Activated naive CD8-positive, alpha-beta T cell treated with anti-CD3 and anti-CD28 coated beads, Interleukin-2, amount 50 U/mL, for 16 hours (primary cell): ENCODE measurements at regions not wholly inside any gene's neighbourhood (a gene's known extent, or its start where the extent isn't known, plus 50 kb on each side); places are given as distances from the start of the nearest gene placed in this dataset.

Experiments used
- DNase-seq: peaks from one replicate; pipeline ENCODE4 v3.0.0-alpha.2; 2020; ENCODE audit warnings: low read depth, low spot score

DNA sequence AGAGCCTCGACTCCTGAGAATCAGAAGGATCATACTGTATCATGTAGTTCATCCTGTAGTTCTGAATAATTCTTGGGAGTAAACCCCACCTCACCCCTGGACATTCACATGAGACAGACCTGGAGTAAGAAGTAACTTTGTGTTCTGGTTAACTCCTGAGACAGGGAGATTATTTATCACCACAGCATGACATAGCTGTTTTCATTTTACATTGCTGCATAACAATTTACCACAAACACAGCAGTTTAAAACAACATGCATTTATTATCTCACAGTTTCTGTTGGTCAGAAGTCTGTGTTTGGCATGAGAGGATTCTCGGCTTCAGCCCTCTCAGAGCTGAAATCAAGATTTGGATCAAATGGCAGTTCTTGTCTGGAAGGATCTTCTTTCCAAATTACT, 855.8 kb upstream of the FANCL start:
- DNase-seq, result no peak

DNA sequence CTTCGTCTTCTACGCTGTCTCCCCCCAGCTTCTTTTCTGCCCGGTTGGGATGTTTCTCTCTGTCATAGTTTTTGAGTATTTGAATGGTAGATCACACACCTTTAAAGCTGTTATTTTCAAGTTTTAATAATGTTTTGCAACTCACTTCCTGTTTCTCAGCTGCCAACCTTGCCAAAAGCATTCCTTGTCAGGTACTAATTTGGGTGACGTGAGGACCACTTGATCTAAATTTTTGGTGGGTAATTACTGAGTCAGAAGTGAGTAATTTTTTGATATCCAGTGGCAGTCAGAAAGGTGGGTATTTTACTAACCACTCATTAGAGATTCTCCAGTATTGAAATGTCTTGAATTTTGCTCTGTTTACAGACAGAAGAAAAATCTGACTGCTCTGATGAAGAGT, 852.4 kb upstream of the FANCL start:
- no peak for DNase-seq

DNA sequence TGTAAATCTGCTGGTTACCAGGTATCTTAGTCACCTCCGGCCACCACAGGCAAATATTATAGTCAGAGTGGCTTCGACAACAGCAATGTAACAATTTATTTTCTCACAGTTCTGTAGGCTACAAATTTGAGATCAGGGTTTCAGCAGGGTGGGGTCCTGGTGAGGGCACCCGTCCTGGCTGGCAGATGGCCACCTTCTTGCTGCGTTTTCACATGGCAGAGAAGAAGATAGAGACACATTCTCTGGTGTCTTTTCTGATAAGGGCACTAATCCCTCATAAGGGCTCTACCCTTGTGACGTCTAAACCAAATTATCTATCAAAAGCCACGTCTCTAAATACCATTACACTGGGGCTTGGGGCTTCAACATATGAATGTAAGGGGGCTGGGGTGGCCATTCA, 843.2 kb upstream of the FANCL start:
- no peak for DNase-seq

DNA sequence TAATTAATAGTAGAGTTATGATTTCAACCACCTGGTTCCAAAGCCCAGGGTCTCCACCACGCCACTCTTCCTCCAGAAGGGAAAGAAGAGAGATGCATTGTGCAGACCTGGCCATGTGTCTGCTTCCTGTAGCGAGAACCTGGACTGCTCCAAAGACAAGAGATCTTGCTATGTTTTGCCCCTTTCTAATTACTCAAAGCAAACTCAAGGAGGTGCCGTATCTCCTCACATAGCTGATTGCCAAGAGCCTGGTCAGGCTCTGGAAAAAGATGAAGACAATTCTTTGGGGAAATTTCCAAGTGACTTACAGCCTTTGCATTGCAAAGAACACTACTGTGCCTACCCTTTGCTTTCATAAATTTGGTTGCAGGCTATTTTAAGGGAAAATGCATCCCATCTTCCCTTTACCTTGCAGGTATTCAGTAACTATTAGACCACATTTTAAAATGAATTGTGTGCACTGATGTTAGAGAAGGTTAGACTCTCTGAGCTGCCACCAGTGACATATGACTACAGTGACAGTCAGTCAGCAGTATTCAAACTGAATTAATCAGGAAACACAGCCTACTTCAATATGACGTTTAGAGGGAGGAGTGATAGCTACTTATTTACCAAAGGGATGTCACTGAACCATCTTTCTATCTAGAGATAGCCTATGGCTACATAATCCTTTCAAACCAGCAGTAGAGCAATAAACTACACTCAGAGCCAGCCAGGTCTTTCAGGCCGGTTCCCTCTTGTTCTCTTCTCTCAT, 842.1 kb upstream of the FANCL start:
- no peak for DNase-seq

DNA sequence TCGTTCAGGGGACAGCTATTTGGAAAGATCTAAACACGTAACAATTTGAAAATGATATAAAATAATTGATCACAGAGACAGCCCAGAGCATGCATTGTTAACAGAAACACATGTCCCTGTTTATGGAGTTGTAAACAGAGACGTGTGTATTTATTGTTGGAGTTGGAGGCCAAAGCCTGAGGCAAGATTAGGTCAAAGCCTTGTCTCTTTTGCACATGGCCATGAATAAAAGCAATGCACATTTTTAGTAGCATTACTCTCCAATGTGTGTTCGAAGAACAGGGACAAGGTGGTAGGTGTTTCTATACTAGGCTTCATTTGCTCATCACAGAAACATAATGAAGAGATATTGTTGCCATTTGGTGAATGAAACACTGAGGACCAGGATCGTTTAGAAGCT, 841.5 kb upstream of the FANCL start:
- no peak for DNase-seq

DNA sequence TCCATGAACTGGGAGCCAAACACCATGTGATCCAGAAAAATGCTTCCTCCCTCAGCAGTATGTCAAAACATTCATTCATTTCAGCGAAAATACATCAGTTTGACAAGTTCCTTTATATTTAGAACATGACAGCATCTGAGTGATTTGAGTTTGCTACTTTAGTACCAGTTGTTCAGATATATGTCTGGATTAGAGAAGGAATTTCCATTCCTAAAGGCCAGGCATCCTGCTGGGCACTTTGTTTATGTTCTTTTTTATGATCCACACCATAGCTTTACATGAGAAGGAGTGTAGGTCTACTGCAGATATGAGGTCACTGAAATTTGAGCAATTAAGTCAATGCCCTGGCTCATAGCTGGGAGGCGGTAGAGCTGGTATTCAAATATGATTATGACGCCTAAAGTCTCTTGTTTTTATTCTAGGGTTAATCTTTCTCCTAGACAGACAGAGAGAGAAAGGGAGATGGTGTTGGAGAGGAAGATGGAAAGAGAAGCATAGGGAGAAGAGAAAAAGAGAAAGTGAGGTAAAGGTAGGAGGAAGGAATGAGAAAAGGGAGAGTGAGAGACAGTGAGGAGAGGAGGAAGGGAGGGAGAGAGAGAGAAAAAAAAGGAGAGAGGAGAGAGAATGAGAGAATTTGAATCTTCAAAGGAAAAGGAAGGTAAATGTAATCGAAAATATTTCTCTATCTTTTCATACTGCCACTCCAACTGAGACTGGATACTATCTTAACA, 839.5 kb upstream of the FANCL start:
- no peak for DNase-seq

DNA sequence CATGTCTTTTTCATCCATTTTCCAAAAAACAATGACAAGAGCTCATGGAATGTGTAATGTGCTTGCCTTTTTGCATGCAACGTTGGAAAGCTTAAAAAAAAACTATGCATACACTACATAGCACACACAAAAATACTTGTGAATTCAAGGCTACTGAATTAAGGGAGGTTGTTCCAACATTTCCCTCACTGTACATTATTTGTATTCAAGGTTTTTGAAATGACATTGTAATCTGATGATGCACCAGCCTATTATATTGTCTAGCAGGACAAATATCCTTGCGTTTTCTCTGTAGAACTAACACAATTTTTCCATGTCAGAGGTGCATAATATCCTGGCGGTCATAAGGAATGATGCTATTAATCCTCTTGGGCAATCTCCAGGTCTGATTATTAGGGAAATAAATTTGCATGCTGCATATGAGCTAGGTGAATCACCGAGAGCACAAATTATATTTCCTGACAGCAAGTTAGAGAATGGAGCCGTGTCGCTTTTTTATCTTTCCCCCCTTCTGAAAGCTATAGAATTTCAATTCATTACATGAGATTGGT, 836.9 kb upstream of the FANCL start:
- no peak for DNase-seq

DNA sequence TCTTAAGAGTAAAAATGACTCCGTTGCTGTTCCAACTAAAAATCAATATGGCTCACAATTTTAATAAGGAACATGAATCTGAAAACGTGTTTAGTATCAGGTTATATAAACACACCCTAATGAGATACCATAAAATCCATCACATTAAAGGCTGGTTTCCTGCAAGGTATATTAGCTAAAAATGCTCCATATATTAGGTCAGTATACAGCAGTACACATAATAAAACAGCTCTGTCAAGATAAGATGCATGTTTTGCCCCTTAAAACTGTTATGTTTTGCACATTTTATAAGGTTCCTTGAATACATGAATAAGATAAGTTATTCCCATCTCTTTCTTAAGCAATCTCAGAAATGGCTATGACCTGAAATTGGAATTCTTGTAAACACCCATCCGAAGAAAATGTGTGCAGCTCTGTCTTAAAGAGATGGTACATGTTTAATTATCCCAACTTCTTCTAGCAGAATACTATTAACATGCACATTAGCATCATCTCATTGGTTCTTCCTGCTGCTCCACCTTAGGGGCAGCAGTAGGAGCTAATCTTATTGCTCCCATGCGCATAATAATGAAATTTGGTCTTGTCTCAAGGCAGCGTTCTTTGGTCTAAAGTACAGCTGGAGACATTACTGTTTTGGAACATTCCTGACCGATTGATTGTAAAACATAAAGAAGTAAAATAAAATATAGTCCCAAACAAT, 836.1 kb upstream of the FANCL start:
- DNase-seq, result no peak

DNA sequence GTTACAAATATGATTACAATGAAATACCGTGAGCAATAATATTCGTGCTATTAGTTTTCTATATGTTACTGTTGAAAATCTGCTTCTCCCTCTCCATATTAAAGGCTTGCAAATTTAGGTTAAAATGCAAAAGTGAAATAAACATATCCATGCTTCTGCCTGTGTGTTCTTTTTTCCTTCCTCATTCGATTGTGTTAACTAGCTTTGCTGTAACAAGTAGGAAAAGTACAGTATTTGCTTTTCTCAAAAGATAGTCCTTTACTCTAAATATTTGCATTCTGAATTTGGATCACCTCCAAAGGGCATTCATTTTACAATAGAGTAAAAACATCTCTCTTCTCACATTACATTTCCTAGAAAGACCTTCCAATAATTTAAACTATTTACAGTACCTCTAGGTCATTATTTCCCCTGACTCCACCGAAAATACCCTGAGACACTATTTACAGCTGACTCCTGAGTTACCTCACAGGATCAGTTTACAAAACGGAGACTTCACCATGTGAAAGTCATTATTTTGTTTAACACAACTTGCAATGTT, 835.0 kb upstream of the FANCL start:
- DNase-seq, result no peak

DNA sequence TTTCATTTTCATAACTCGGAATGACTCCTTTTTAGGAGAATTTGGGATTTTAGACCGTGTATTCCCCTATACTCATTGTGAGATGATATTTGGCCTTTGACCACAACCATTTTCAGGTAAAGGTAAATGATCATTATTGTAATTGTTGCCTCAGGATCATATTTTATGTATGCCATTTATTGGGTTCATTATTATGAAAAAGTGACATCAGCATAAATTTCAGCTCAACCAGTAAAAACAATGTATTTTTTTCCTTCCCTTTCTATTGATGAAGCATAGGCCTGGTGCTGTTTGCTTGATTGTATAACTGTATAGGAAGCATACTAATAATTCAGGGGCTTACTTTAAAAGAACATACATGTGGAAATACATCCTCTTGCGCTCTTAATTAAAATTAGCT, 832.9 kb upstream of the FANCL start:
- DNase-seq, result no peak

DNA sequence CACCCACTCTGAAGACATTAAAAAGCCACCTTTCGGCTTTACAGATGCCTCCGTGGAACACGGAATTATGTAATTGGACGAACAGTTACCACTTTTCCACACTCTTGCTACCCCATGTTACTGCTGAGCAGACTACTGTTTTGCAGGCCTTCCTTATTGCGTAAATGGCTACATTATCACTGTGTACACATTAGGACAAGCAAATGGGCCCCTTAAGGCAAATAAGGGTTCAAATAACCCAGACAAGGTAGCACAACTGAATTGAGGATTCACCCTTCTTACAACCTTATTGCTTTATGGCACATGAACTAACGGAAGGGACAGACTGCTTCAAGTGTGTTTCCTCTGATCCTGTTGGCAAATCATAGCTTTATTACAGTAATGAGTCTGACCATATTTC, 832.2 kb upstream of the FANCL start:
- no peak for DNase-seq

DNA sequence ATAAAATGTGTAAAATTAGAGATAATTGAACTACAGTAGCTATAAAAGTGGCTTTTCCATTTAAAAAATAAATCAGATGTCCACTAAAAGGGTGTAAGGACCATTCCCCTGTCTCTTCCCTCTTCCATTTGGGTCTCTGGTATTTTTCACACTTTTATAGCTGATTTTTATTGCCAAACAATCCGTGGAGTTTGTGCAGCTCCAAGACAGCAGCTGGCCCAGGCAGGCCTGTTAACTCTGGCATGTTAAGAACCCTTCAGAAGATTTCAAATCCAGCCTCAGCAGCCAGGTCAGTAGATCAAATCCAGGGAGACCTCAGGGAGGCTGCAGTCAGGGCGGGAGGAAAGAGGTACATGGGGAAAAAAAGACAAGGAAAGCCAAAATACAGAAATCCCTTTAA, 827.1 kb upstream of the FANCL start:
- no peak for DNase-seq

DNA sequence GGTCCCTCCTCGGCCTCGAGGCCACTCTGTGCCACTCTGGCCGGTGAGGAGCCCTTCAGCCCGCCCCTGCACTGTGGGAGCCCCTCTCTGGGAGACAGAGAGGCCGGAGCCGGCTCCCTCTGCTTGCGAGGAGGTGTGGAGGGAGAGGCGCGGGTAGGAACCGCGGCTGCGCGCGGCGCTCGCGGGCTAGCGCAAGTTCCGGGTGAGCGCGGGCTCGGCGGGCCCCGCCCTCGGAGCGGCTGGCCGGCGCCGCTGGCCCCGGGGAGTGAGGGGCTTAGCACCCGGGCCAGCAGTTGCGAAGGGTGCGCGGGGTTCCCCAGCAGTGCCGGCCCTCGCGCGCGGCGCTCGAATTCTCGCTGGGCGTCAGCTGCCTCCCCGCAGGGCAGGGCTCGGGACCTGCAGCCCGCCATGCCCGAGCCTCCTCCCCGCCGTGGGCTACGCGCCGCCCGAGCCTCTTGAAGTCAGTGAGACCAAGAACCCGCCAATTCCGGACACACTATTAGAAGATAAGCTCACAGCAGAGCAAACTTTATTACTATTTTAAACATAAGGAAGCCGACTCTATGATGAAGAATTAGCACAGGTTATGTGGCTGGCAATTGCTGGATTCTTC, 825.8 kb upstream of the FANCL start:
- DNase-seq, result no peak

DNA sequence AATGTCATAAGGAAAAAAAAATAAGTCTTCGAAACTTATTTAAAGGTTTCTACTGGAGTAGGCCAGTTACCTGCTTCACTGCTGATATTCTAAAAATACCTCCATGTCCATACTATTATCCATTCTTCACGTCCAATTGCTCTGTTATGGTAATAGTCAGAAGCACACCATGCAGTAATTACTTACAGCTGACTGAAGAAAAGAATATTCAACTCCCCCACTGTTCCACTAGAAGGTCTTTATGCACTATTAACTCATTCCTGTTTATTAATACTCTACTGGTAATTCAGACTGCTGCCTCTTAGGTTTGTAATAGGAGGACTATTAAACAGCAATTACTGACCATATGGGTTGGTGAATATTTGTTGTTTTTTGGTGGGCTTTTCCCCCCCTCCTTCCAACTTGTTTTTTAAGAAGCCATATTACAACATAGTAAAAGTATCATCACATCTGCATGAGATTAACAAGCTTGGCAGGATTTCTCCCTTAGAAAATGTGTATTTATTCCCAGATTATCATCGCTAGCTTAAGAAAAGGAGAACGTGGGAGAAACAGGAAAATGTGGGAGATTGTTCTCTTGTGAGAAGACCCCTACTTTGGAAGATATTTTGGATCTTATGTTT, 806.4 kb upstream of the FANCL start:
- no peak for DNase-seq

DNA sequence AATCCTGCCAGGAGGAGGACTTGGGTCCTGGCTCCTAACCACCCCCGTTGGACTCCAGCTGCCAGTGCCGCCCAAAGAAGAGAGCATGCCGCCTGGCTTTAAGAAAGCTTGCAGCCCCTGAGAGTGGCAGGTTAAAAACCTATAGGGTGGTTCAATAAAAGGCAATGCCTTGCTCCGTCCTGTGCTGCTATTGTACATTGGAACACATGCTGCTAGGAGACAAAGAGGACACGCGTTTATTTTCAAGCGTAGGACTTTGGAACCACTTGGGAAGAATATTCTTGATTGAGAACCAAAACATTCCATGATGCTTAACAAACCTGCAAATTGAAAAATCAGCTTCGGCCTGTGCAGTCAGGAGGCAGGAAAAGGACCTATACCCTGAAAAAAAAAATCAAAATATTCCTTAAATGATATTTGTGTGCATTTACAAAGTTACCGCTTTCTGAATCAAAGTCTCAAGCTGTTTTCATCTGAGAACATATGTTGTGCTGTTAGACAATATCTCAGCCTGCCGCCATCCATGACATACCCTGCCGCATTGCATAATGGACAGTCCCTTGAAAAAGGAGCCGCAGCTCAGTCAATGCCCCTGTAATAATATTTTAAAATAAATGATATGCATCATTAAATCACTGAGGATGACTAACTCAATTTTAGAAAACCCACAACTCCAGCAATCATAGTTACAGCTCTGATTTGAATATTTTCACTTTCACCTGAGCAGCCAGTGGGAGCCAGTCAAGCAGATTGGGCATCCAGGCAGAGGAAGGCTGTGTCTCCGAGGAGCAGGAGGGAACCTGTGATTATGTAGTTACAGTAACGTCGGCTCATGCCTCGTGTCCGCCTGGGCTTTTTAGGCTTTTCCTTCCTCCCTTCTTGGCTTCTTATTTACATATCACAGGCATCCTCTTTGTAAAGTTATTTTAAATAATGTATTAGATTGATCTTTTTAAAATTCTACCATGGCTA, 805.6 kb upstream of the FANCL start:
- no peak for DNase-seq

DNA sequence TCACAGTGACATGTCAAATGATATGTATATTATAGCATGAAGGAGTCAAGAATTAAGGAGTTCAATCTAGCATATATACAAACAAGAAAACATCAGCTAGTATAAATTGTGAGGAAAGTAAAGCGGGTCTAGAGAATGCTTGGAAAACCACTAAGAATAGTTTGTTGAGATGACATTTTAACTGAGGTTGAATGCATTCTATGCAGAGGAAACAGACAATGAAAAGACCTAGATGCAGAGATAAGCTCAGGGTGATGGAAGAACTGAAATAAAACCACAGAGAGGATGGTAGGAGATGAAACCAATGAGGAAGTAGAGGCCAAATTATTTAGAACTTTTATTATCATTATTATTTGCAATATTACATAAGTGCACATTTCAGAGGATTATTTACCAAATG, 803.6 kb upstream of the FANCL start:
- DNase-seq, result no peak

DNA sequence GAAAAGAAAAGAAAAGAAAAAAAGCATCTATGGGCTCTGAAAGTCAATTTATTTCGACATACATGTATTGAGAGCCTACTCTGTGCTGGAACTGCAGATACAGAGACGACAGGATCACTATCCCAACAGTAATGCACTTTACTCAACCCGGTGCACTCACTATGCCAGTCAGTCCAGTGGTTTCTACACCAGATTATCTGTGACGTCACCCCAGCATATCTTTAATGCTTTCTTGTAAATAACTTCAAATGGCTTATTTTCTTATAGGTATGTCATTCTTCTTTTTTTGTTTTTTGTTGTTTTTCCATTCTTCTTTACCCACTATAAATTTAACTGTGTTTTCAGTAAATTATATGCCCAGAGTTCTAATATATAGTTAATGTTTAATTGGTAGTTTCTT, 800.0 kb upstream of the FANCL start:
- no peak for DNase-seq

DNA sequence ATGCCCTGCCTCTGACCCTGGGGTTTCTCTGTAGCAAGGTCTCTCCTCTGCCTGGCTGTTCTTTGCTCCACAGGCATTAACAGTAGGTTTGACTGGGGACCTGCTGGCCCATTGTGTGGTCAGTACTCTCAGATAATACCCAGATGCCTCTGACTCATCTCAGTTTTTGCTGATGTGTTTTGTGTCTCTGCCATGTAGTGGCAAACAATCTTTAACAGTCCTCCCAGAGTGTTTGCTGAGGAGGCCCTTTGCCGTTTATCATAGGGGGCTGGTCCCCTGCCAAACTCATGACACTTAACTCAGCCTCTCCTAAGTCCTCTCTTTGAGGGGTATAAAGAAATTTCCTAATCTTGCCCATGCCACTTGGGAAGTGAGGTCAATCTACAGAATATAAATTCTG, 793.7 kb upstream of the FANCL start:
- no peak for DNase-seq

DNA sequence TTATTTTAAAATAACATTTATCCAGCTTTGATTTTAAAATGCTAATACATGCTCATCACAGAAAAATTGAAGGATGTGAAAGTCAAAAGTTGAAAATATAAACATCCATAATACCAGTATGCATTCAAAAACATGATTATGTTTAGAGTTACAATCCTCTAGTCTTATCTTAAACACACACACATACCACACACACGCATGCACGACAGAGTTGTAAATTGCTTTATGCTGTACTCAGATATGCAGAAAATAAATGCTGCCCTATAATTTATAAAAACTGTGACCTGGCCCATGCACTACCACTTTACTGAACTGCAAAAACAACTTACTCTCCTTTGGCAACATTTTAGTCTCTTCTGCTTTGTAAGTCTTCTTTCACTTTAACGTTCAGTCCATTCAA, 793.0 kb upstream of the FANCL start:
- DNase-seq, result no peak

DNA sequence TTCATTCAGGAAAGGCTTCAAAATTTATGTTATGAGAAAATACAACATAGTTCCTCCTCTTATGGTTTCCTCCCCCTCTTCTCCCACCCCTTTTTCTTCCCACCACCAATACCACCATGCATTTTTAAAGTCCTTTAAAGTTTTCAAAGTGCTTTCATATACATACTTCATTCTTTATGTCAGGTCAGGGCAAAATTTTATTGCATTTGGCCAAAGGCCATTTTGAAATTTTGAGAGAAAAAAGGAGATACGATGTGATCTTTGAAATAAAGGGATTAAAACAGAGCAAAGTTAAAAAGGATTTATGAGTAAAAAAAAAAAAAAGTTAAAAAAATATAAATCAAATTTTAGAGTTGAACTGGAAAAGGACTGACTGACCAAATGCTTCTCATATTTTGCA, 792.5 kb upstream of the FANCL start:
- no peak for DNase-seq
